ENCODE measurements at regions not wholly inside any gene's neighbourhood (a gene's known extent, or its start where the extent isn't known, plus 50 kb on each side); places are given as distances from the start of the nearest gene placed in this dataset.

GRCh38 chr2:37526856-37527255, 144.6 kb downstream of the CDC42EP3 start:
- Histone ChIP-seq H3K27ac (ENCODE audit: low read length) (no peak overlapping the region), H3K79me2 (replicated peaks; ENCODE audit: insufficient read depth, low read length) (no peaks in the 10 kb centered on the region), H3K36me3 (ENCODE audit: insufficient read depth, low read length) (no peaks in the 10 kb centered on the region), H3K27me3 (ENCODE audit: insufficient read depth, low read depth, low read length) (no peaks in the 10 kb centered on the region), H3K9me3 (ENCODE audit: low read length) (no peaks in the 10 kb centered on the region), H3K4me3 (ENCODE audit: low read length) (no peak overlapping the region), H3K9me2 (ENCODE audit: insufficient read depth, low read length) (no peaks in the 10 kb centered on the region), H3K4me2 (ENCODE audit: low read length) (no peak overlapping the region), H4K20me1 (ENCODE audit: insufficient read depth) (no peaks in the 10 kb centered on the region), H3F3A (ENCODE audit: insufficient read depth, low read length, poor library complexity, severe bottlenecking) (no peaks in the 10 kb centered on the region), H3K9ac (ENCODE audit: low read length) (no peak overlapping the region), H2AFZ (ENCODE audit: low read depth, low read length) (no peak overlapping the region)
- TF ChIP-seq RAD21 (conservative IDR thresholded peaks at IDR 0.05), result no peak
- TF ChIP-seq POLR2AphosphoS5 (IDR thresholded peaks at IDR 0.05), result no peak
- TF ChIP-seq EP300 (conservative IDR thresholded peaks at IDR 0.05; ENCODE audit: poor library complexity, severe bottlenecking), result no peak
- TF ChIP-seq SMC3 (conservative IDR thresholded peaks at IDR 0.05; ENCODE audit: poor library complexity), result no peak
- no peak for TF ChIP-seq EZH2 (IDR thresholded peaks at IDR 0.05; ENCODE audit: borderline replicate concordance, insufficient read depth, low read length, poor library complexity, severe bottlenecking)
- TF ChIP-seq, protein P1, sequence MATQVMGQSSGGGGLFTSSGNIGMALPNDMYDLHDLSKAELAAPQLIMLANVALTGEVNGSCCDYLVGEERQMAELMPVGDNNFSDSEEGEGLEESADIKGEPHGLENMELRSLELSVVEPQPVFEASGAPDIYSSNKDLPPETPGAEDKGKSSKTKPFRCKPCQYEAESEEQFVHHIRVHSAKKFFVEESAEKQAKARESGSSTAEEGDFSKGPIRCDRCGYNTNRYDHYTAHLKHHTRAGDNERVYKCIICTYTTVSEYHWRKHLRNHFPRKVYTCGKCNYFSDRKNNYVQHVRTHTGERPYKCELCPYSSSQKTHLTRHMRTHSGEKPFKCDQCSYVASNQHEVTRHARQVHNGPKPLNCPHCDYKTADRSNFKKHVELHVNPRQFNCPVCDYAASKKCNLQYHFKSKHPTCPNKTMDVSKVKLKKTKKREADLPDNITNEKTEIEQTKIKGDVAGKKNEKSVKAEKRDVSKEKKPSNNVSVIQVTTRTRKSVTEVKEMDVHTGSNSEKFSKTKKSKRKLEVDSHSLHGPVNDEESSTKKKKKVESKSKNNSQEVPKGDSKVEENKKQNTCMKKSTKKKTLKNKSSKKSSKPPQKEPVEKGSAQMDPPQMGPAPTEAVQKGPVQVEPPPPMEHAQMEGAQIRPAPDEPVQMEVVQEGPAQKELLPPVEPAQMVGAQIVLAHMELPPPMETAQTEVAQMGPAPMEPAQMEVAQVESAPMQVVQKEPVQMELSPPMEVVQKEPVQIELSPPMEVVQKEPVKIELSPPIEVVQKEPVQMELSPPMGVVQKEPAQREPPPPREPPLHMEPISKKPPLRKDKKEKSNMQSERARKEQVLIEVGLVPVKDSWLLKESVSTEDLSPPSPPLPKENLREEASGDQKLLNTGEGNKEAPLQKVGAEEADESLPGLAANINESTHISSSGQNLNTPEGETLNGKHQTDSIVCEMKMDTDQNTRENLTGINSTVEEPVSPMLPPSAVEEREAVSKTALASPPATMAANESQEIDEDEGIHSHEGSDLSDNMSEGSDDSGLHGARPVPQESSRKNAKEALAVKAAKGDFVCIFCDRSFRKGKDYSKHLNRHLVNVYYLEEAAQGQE (IDR thresholded peaks at IDR 0.05; ENCODE audit: borderline replicate concordance), result no peak
- no peak for TF ChIP-seq MXI1 (conservative IDR thresholded peaks at IDR 0.05; ENCODE audit: poor library complexity, severe bottlenecking)
- no peak for TF ChIP-seq TAF1 (IDR thresholded peaks at IDR 0.05; ENCODE audit: low read depth)
- no peak for TF ChIP-seq CTCF (IDR thresholded peaks at IDR 0.05; ENCODE audit: poor library complexity, severe bottlenecking)

- H4K20me1 ChIP-seq (ENCODE audit: insufficient read depth), result no peaks in the 10 kb centered on the region
- no peak for TF ChIP-seq POLR2AphosphoS5 (IDR thresholded peaks at IDR 0.05)
- TF ChIP-seq, protein P1 (IDR thresholded peaks at IDR 0.05; ENCODE audit: borderline replicate concordance), result no peak
- no peak for TF ChIP-seq SMC3 (conservative IDR thresholded peaks at IDR 0.05; ENCODE audit: poor library complexity)
- TF ChIP-seq MXI1 (conservative IDR thresholded peaks at IDR 0.05; ENCODE audit: poor library complexity, severe bottlenecking), result no peak
- TF ChIP-seq RAD21 (conservative IDR thresholded peaks at IDR 0.05), result no peak
- TF ChIP-seq EP300 (conservative IDR thresholded peaks at IDR 0.05; ENCODE audit: poor library complexity, severe bottlenecking), result no peak
- TF ChIP-seq CTCF (IDR thresholded peaks at IDR 0.05; ENCODE audit: poor library complexity, severe bottlenecking), result no peak
- TF ChIP-seq EZH2 (IDR thresholded peaks at IDR 0.05; ENCODE audit: borderline replicate concordance, insufficient read depth, low read length, poor library complexity, severe bottlenecking), result no peak
- TF ChIP-seq TAF1 (IDR thresholded peaks at IDR 0.05; ENCODE audit: low read depth), result no peak
These were observed 144.1 kb downstream of the CDC42EP3 start for GRCh38 chr2:37527361-37527760.

More at GRCh38 chr2:37527361-37527760, 144.1 kb downstream of the CDC42EP3 start:
- Histone ChIP-seq H3K36me3 (ENCODE audit: insufficient read depth, low read length) (no peaks in the 10 kb centered on the region), H3K79me2 (replicated peaks; ENCODE audit: insufficient read depth, low read length) (no peaks in the 10 kb centered on the region), H3K27ac (ENCODE audit: low read length) (no peak overlapping the region), H2AFZ (ENCODE audit: low read depth, low read length) (no peak overlapping the region), H3K9ac (ENCODE audit: low read length) (no peak overlapping the region), H3K4me3 (ENCODE audit: low read length) (no peak overlapping the region), H3K9me2 (ENCODE audit: insufficient read depth, low read length) (no peaks in the 10 kb centered on the region), H3K27me3 (ENCODE audit: insufficient read depth, low read depth, low read length) (no peaks in the 10 kb centered on the region), H3K4me2 (ENCODE audit: low read length) (no peak overlapping the region), H3K9me3 (ENCODE audit: low read length) (no peaks in the 10 kb centered on the region), H3F3A (ENCODE audit: insufficient read depth, low read length, poor library complexity, severe bottlenecking) (no peaks in the 10 kb centered on the region)
